ENCODE measurements at regions not wholly inside any gene's neighbourhood (a gene's known extent, or its start where the extent isn't known, plus 50 kb on each side); places are given as distances from the start of the nearest gene placed in this dataset.

DNA sequence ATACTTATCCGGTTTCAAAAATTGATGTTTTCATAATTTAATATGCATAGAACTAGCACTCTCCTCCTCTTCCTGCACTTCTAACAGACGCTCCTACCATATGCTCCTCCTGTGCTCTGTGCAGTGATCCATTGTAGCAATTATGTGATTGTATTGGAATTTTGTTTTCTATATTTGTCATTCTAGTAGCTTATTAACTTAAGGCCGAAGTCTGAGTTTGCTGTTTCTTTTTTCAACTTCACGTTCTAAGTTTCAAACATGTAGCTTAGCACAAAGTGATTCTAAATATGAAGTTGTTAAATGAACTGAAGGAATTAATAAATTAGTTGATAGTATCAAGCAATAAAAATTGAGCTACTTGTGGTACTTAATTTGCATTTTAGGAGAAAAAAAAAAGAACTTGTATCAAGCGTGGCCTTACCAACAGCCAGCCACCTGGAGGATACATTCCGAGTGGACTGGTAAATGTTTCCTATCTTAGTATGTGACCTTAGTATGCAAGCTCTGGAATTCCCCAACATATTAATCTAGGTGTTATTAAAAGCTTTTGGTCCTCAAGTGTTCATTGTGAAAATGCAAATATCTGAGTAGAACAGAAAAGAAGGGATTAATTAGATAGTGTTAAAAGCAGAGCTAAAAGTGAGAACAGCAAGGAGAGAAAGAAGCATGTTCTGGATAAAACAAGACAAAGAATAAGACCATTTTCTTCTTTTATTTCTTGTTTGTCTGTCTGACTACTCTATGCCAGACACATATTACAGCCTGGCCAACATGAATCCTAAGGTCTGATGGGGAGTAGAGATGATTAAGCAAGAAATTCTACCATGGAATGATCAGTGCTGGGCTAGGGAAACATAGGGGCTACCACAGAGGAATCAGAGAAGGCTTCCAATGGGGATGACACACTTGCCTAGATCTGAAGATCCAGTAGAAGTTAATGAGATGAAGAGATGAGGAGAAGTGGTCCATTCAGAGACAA, 290.4 kb upstream of the MON1B start:
- Mint-ChIP-seq H3K36me3 (ENCODE audit: low read depth) (no peaks in the 10 kb centered on the region), H3K27me3 (ENCODE audit: low read depth) (no peaks in the 10 kb centered on the region), H3K9me3 (no peaks in the 10 kb centered on the region), H3K4me3 (ENCODE audit: low read depth) (no peak overlapping the region), H3K27ac (no peak overlapping the region), H3K4me1 (ENCODE audit: low read depth) (no peaks in the 10 kb centered on the region)
- intact Hi-C loops (cut with micrococcal nuclease) = no loop called here
- no peak for DNase-seq (ENCODE audit: low spot score)

DNA sequence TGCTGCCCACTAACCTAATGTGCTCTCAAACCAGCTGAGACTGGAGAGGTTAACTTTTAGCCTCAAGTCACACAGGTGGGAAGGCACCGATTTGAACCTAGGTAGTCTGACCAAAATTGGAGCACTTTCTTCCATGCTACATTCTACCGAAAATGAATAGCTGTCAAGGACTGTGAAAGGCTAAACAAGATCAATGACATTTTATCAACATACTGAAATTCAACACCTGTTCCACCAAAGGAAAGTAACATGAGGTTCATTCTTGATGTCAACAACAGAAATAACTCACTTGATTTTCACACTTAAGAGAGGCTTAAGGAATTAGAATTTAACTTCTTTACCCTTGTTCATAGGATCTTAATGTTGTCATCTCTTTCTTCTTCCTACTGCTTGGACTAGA, 284.4 kb upstream of the MON1B start:
- no peak for DNase-seq (ENCODE audit: low spot score)
- Mint-ChIP-seq H3K4me3 (ENCODE audit: low read depth) (no peak overlapping the region), H3K4me1 (ENCODE audit: low read depth) (no peaks in the 10 kb centered on the region), H3K27ac (no peak overlapping the region), H3K36me3 (ENCODE audit: low read depth) (no peaks in the 10 kb centered on the region), H3K27me3 (ENCODE audit: low read depth) (no peaks in the 10 kb centered on the region), H3K9me3 (no peaks in the 10 kb centered on the region)
- intact Hi-C loops (cut with micrococcal nuclease) = no loop called here

DNA sequence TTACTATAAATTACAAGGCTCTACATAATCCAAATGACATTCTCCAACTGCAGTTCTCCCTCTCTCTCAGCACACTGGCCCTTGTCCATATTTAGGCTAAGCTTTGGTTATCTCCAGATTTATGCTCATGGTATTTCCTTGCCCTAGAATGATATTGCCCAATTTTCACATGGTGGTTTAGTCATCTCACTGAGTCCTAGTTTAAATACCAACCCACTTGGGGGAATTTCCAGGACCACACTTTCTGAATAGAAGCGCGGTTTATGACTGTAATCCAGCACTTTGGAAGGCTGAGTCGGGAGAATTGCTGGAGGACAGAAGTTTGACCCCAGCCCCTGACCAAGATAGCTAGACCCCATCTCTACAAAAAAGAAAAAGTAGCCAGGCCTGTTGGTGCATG, 280.1 kb upstream of the MON1B start:
- Mint-ChIP-seq H3K27ac (no peak overlapping the region), H3K9me3 (no peaks in the 10 kb centered on the region), H3K4me1 (ENCODE audit: low read depth) (no peaks in the 10 kb centered on the region), H3K36me3 (ENCODE audit: low read depth) (no peaks in the 10 kb centered on the region), H3K27me3 (ENCODE audit: low read depth) (no peaks in the 10 kb centered on the region), H3K4me3 (ENCODE audit: low read depth) (no peak overlapping the region)
- intact Hi-C loops (cut with micrococcal nuclease) = no loop called here
- DNase-seq (ENCODE audit: low spot score) = no peak

DNA sequence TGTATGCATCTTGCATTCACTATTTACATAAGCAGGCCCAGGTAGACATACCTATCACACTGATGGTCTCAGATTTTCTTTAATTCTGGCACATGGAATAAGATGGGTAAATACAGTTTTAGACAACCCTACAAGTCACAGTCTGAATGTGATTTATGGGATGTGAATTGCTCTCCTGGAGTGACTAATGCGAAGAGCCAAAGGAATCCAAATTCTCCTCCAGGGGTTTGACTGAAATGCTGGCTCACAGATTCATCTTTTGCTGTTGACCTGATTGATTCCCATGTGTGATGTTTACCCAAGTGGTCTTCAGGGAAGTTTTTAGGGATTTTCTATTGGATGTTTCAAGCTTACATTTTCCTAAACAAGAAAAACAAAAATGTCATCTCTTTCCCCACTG, 277.9 kb upstream of the MON1B start:
- Mint-ChIP-seq H3K36me3 (ENCODE audit: low read depth) (no peaks in the 10 kb centered on the region), H3K27ac (no peak overlapping the region), H3K27me3 (ENCODE audit: low read depth) (no peaks in the 10 kb centered on the region), H3K4me3 (ENCODE audit: low read depth) (no peak overlapping the region), H3K9me3 (no peaks in the 10 kb centered on the region), H3K4me1 (ENCODE audit: low read depth) (no peaks in the 10 kb centered on the region)
- DNase-seq (ENCODE audit: low spot score) = no peak
- intact Hi-C loops (cut with micrococcal nuclease) = no loop called here

DNA sequence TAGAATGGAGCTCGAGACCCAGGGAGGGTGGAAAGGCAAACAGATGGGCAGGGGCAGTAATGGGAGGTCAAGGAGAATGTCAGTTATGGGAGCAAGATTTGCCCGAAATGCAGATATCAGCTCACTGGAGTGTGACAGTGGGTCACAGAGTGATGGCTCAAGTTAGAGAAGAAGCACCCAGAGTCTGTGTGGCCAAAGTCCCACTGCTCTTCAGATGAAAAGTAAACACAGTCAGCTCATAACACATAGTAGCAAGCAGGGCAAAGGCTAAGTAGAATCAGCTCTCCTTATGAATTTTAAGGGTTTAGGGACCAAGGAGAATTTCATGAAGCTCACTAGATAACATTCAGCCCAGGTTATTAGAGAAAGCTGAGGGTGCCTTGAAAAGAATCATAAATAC, 264.9 kb upstream of the MON1B start:
- H3K27ac Mint-ChIP-seq = no peak overlapping the region
- H3K4me1 Mint-ChIP-seq (ENCODE audit: low read depth) = no peaks in the 10 kb centered on the region
- no peaks in the 10 kb centered on the region for H3K27me3 Mint-ChIP-seq (ENCODE audit: low read depth)
- no peaks in the 10 kb centered on the region for H3K36me3 Mint-ChIP-seq (ENCODE audit: low read depth)
- intact Hi-C loops (cut with micrococcal nuclease) = no loop called here
- H3K4me3 Mint-ChIP-seq (ENCODE audit: low read depth) = no peak overlapping the region
- DNase-seq (ENCODE audit: low spot score) = no peak
- H3K9me3 Mint-ChIP-seq = no peaks in the 10 kb centered on the region

DNA sequence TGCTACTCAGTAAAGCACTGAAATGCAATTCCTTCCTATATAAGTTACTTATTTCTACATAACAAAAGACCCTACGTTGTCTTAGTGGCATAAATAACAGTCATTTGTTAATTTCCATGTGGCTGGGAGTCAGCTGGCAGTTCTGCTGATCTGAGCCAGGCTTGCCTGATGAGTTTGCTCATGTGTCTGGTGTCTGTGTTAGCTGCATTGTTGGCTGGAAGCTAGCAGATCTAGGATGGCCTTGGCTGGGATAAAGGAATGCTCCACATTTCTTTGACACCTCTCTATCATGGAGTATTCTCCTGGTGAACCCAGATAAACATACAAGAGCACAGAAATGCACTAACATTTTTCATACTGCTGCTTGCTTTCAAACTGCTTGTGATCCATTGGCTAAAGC, 264.4 kb upstream of the MON1B start:
- H3K4me1 Mint-ChIP-seq (ENCODE audit: low read depth) = no peaks in the 10 kb centered on the region
- H3K27ac Mint-ChIP-seq = no peak overlapping the region
- no peak for DNase-seq (ENCODE audit: low spot score)
- H3K9me3 Mint-ChIP-seq = no peaks in the 10 kb centered on the region
- no peaks in the 10 kb centered on the region for H3K36me3 Mint-ChIP-seq (ENCODE audit: low read depth)
- H3K27me3 Mint-ChIP-seq (ENCODE audit: low read depth) = no peaks in the 10 kb centered on the region
- H3K4me3 Mint-ChIP-seq (ENCODE audit: low read depth) = no peak overlapping the region
- intact Hi-C loops (cut with micrococcal nuclease) = no loop called here

DNA sequence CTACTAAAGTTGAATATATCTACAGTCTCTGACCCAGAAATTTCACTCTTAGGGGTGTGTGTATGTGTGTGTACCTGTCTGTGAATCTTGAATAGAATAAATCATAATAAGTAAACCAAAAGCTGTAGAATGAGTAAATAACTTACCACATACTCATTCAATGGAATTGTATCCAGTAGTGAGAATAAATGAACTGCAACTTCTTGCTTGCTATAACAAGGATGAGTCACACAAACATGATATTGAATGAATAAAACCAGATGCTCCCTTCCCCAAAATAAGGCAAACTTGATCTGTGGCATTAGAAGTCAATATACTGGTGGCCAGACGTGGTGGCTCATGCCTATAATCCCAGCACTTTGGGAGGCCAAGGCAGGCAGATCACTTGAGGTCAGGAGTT, 259.8 kb upstream of the MON1B start:
- DNase-seq (ENCODE audit: low spot score) = no peak
- Mint-ChIP-seq H3K36me3 (ENCODE audit: low read depth) (no peaks in the 10 kb centered on the region), H3K27ac (no peak overlapping the region), H3K27me3 (ENCODE audit: low read depth) (peaks cover 3% of the 10 kb centered on the region), H3K4me3 (ENCODE audit: low read depth) (no peak overlapping the region), H3K9me3 (no peaks in the 10 kb centered on the region), H3K4me1 (ENCODE audit: low read depth) (peaks cover 2% of the 10 kb centered on the region)
- intact Hi-C loops (cut with micrococcal nuclease) = loop anchor here (10.0 kb wide), 1 partner anchor 374 kb away; no protein-coding TSS in a partner anchor

DNA sequence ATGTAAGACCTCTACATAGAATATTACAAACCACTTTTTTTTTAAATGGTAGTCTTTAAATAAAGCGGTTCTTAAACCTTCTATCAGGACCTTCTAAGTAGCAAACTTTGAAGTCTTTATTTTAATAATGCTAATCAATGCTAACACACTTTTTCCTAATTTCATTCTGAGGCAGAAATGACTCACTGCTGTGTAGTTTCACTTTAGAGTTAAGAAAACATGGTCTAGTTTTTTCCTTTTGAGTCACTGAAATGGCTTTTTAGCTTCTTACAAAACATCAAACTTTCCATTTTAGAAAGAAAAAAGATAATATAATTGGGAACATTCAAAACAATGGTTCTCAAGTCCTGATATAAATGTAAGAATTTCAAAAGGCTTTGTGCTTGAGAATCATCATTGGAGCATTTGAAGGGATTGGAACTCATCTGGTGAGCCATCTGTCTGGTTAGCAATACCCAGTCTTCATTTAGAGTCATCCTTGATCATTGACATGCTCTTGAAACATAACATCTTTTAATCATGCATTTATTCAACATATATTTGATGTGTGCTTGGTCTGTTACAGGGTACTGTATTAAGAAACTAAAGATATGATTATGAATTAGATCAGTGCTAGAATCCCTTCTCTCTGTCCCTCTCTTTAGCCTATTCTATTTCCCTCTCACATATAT, 258.3 kb upstream of the MON1B start:
- H3K4me3 Mint-ChIP-seq (ENCODE audit: low read depth) = no peak overlapping the region
- H3K9me3 Mint-ChIP-seq = no peaks in the 10 kb centered on the region
- intact Hi-C loops (cut with micrococcal nuclease) = loop anchor here (1.0 to 10.0 kb wide), 3 partner anchors 44 to 372 kb away; no protein-coding TSS in a partner anchor
- H3K36me3 Mint-ChIP-seq (ENCODE audit: low read depth) = no peaks in the 10 kb centered on the region
- DNase-seq (ENCODE audit: low spot score) = no peak
- peaks cover 3% of the 10 kb centered on the region for H3K27me3 Mint-ChIP-seq (ENCODE audit: low read depth)
- no peak overlapping the region for H3K27ac Mint-ChIP-seq
- peaks cover 2% of the 10 kb centered on the region for H3K4me1 Mint-ChIP-seq (ENCODE audit: low read depth)

DNA sequence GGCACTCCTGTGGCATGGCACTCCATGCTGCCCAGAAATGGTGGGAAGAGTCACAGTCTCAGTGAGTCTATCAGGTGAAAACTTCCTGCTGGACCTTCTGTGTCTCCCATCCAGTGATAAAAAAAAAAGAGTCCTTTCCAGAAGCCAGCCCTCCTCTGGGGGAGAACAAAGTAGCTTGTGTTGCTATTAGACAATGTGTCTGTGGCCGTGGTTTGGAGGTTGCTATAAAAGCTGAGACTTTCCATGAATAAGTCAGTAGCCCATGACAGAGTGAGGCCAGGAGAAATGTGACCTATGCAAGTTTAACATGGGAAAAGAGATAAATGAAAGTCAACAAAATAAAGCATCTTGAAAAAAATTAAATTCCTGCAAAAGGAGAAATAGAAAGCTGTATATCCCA, 250.7 kb upstream of the MON1B start:
- DNase-seq (ENCODE audit: low spot score) = no peak
- Mint-ChIP-seq H3K27me3 (ENCODE audit: low read depth) (peaks cover 3% of the 10 kb centered on the region), H3K27ac (no peak overlapping the region)

DNA sequence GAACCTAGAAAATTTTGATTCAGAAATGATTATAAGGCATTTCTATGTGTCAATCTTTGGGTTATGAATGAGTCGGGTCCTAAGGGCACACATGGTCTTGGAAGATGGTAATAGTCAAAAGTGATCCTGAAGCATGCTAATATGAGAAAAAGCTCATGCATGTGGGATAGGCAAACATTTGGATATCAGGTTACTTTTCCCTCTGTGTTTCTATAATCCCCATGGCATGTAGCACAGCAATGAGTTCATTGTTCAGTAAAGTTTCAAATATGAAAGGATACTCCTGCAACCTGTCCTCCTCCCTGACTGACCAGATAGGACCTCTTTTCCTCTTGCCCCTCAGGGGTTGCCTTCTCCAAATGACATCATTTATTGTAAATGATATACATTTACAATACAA, 249.9 kb upstream of the MON1B start:
- H3K27me3 Mint-ChIP-seq (ENCODE audit: low read depth) = no peaks in the 10 kb centered on the region
- H3K27ac Mint-ChIP-seq = no peak overlapping the region
- no peaks in the 10 kb centered on the region for H3K4me1 Mint-ChIP-seq (ENCODE audit: low read depth)
- DNase-seq (ENCODE audit: low spot score) = no peak
- intact Hi-C loops (cut with micrococcal nuclease) = no loop called here
- no peak overlapping the region for H3K4me3 Mint-ChIP-seq (ENCODE audit: low read depth)
- H3K9me3 Mint-ChIP-seq = no peaks in the 10 kb centered on the region
- no peaks in the 10 kb centered on the region for H3K36me3 Mint-ChIP-seq (ENCODE audit: low read depth)

More for the DNA sequence above, 250.7 kb upstream of the MON1B start:
- Mint-ChIP-seq H3K4me1 (ENCODE audit: low read depth) (no peaks in the 10 kb centered on the region), H3K4me3 (ENCODE audit: low read depth) (no peak overlapping the region), H3K9me3 (no peaks in the 10 kb centered on the region), H3K36me3 (ENCODE audit: low read depth) (no peaks in the 10 kb centered on the region)
- intact Hi-C loops (cut with micrococcal nuclease) = no loop called here

DNA sequence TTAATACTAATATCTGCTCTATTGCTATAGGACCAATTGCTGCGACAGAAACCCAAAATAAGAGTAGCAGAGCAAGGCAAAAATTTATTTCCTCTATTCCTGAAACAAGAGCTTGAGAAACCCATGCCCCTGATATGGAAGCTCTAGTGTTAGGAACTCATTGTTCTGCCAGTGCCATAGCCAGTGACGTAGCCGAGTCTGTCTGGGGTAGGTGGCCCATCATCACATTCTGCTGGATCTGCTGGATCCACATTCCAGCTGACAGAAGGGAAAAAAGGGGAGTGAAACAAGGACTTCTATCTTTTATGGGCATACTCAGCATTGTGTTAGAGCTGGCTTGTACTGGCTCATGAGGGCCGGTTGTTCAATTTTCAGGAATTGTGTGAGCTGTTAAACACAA, 248.9 kb upstream of the MON1B start:
- Mint-ChIP-seq H3K4me3 (ENCODE audit: low read depth) (no peak overlapping the region), H3K36me3 (ENCODE audit: low read depth) (no peaks in the 10 kb centered on the region)

DNA sequence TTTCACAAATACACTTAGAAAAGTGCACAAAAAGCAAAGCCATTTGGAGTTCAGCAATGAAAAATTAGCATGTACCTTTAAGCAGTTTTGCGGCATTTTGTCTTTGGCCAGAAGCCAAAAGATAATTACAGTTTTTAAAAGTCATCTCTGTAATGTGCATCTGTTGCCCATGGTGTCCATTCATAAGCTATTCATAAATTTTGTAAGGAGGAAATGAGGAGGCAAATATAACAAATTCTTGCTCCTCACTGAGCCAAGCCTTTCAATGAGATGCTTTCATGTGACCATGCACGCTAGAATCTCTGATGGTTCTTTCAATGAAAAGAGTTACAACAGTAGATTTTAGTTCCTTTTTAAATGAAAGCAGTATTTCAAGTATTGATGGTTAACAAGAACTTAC, 247.1 kb upstream of the MON1B start:
- H3K36me3 Mint-ChIP-seq (ENCODE audit: low read depth) = no peaks in the 10 kb centered on the region
- H3K27me3 Mint-ChIP-seq (ENCODE audit: low read depth) = no peaks in the 10 kb centered on the region
- peaks cover 2% of the 10 kb centered on the region for H3K4me1 Mint-ChIP-seq (ENCODE audit: low read depth)
- DNase-seq (ENCODE audit: low spot score) = no peak
- no peaks in the 10 kb centered on the region for H3K9me3 Mint-ChIP-seq
- no peak overlapping the region for H3K27ac Mint-ChIP-seq
- intact Hi-C loops (cut with micrococcal nuclease) = no loop called here
- no peak overlapping the region for H3K4me3 Mint-ChIP-seq (ENCODE audit: low read depth)

More for the DNA sequence above, 248.9 kb upstream of the MON1B start:
- Mint-ChIP-seq H3K4me1 (ENCODE audit: low read depth) (peaks cover 2% of the 10 kb centered on the region), H3K9me3 (no peaks in the 10 kb centered on the region), H3K27ac (no peak overlapping the region), H3K27me3 (ENCODE audit: low read depth) (no peaks in the 10 kb centered on the region)
- intact Hi-C loops (cut with micrococcal nuclease) = no loop called here
- no peak for DNase-seq (ENCODE audit: low spot score)

DNA sequence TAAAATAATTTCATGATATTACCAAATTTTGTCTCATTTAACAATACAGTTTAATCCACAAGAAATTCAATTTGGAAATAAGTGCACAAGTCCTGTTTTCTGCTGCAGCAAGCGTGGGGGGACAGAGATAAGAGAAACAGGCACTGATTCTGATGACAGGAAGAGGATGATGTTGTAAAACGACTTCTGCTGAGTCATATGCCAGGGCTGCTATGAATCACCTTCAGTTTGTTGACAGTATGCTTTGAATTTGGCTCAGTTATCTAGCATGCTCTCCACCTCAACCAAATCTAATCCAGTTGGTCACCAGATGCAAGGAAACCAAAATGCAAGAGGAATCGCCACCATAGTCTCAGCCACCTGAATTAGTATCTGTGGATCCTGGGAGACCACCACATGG, 244.1 kb upstream of the MON1B start:
- no peak overlapping the region for H3K4me3 Mint-ChIP-seq (ENCODE audit: low read depth)
- intact Hi-C loops (cut with micrococcal nuclease) = no loop called here
- peaks cover 2% of the 10 kb centered on the region for H3K4me1 Mint-ChIP-seq (ENCODE audit: low read depth)
- no peaks in the 10 kb centered on the region for H3K36me3 Mint-ChIP-seq (ENCODE audit: low read depth)
- H3K27me3 Mint-ChIP-seq (ENCODE audit: low read depth) = no peaks in the 10 kb centered on the region
- H3K9me3 Mint-ChIP-seq = peaks cover 10% of the 10 kb centered on the region
- DNase-seq (ENCODE audit: low spot score) = no peak
- no peak overlapping the region for H3K27ac Mint-ChIP-seq

All from activated T-helper 2 cell treated with anti-CD3 and anti-CD28 coated beads, Interferon-gamma antibody, Interleukin-2, Interleukin-4, amounts not matched to agents 10 μg/mL and 5 μg/mL and 100 μg/mL, durations not matched to agents 14 hours and 24 hours and 36 hours (primary cell).